Thyroid gland (tissue), 4 donors: ENCODE measurements at regions not wholly inside any gene's neighbourhood (a gene's known extent, or its start where the extent isn't known, plus 50 kb on each side); places are given as distances from the start of the nearest gene placed in this dataset.

ENCODE experiments used
- POLR2A ChIP-seq, 2 donors: fragments of 450-650 bp; IDR thresholded peaks; one replicate each; pipeline ENCODE4 v1.6.1; 2017; ENCODE audit warnings: antibody characterized with exemption in 2 of 2, mild to moderate bottlenecking in 2 of 2, moderate library complexity in 1 of 2
- TF ChIP-seq, protein P1 (sequence below), 6 experiments: fragments of 200-600 bp in 3 of 6; fragments of 450-650 bp in 3 of 6; sonication (generic) in 3 of 6; IDR thresholded peaks; one replicate each; pipeline ENCODE4 v1.5.1; 2016 to 2019; ENCODE audit warnings: antibody characterized with exemption in 6 of 6, mild to moderate bottlenecking in 2 of 6, inconsistent platforms in 1 of 6, moderate library complexity in 1 of 6

- TF ChIP-seq, protein P1, sequence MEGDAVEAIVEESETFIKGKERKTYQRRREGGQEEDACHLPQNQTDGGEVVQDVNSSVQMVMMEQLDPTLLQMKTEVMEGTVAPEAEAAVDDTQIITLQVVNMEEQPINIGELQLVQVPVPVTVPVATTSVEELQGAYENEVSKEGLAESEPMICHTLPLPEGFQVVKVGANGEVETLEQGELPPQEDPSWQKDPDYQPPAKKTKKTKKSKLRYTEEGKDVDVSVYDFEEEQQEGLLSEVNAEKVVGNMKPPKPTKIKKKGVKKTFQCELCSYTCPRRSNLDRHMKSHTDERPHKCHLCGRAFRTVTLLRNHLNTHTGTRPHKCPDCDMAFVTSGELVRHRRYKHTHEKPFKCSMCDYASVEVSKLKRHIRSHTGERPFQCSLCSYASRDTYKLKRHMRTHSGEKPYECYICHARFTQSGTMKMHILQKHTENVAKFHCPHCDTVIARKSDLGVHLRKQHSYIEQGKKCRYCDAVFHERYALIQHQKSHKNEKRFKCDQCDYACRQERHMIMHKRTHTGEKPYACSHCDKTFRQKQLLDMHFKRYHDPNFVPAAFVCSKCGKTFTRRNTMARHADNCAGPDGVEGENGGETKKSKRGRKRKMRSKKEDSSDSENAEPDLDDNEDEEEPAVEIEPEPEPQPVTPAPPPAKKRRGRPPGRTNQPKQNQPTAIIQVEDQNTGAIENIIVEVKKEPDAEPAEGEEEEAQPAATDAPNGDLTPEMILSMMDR (IDR thresholded peaks at IDR 0.05): no peak
- no peak for TF ChIP-seq POLR2A (IDR thresholded peaks at IDR 0.05)
Measured at GRCh38 chr20:39946053-39946810, 742.8 kb downstream of the MAFB start.
